ENCODE measurements at regions not wholly inside any gene's neighbourhood (a gene's known extent, or its start where the extent isn't known, plus 50 kb on each side); places are given as distances from the start of the nearest gene placed in this dataset.
A peak's percentile ranks its signal among the peaks of the same experiment; 100 is the strongest.
"Not testable (repeated sequence)": the region's sequence is repeated elsewhere in the genome, so short reads cannot be mapped to it uniquely, and the experiment has no call there.

- H3K9me3 ChIP-seq (replicated peaks; ENCODE audit: control insufficient read depth, insufficient read depth, low read length); SMC1A ChIA-PET (ENCODE audit: uncharacterized antibody, unreplicated experiment); intact Hi-C loops (cut with micrococcal nuclease; ENCODE audit: unreplicated experiment); in situ Hi-C loops (cut with MboI); H4K20me1 ChIP-seq (ENCODE audit: control insufficient read depth, insufficient read depth); H3K27ac ChIP-seq (ENCODE audit: control insufficient read depth, insufficient read depth); H3K4me1 ChIP-seq (ENCODE audit: control insufficient read depth, insufficient read depth, low read length); BruUV-seq (replicated peaks); H3K27me3 ChIP-seq (replicated peaks in 1 of 2; ENCODE audit: control insufficient read depth in 2 of 2, insufficient read depth in 2 of 2, low read length in 1 of 2); DNase-seq (ENCODE audit: low read depth, low spot score); RAD21 ChIA-PET (ENCODE audit: unreplicated experiment); H3K36me3 ChIP-seq (ENCODE audit: control insufficient read depth in 2 of 2, insufficient read depth in 2 of 2, low read length in 1 of 2); CTCF ChIA-PET; H3K4me3 ChIP-seq; H3K79me2 ChIP-seq (ENCODE audit: control insufficient read depth, insufficient read depth, low read length); FAIRE-seq; H3K4me2 ChIP-seq (ENCODE audit: control insufficient read depth, insufficient read depth); H3K9ac ChIP-seq (ENCODE audit: control insufficient read depth, insufficient read depth, low read length); POLR2A ChIA-PET; H2AFZ ChIP-seq (ENCODE audit: control insufficient read depth, low read depth, low read length): not testable (repeated sequence)
- peak; percentile 25; the same call in 2 of the 3 replicates for ATAC-seq
- WGBS (ENCODE audit: insufficient coverage, insufficient replicate concordance, low lambda C conversion rate, missing lambda C conversion rate) = 50% methylated on average over 2 of the region's 2 CpGs
Observed at GRCh38 chr6:57989520-57990080, 672.2 kb downstream of the PRIM2 start.

DNA sequence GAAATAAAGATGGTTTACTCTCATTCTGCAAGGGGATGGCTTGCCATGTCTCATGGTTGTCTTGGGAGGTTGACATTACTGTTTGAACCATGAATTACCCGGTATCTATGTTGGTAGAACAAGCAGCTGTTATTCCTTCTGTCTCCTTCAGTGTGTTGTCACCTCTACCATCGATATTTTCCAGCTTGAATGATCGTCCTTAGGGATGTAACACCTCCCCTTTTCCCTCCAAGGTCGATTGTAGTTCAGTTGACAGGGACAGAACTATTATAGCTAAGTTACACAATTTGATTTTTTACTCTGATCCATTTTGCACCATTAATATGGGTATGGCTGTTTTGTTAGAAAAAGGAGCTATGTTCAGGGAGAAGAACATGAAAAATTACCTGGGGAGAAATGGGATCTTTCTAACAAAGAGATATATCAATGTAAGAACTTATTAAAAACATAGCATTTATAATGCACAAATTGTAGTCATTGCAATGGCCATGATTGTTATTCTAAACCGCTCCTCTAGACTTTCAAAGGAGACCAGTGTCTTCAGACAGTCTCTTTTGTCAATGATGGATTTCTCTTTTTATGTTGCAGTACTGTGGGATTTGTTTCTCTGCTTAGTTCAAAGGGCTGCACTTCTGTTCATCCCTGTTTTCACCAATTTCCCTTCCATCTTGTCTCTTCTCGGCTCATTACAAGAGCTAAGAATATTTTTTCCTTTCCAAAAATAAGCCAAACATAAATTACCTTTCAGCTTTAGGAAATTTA lies 681.6 kb downstream of the PRIM2 start:
- in situ Hi-C loops (cut with MboI); H3K9ac ChIP-seq (ENCODE audit: control insufficient read depth, insufficient read depth, low read length); DNase-seq (ENCODE audit: low read depth, low spot score); H3K4me3 ChIP-seq; H3K79me2 ChIP-seq (ENCODE audit: control insufficient read depth, insufficient read depth, low read length); ATAC-seq; intact Hi-C loops (cut with micrococcal nuclease; ENCODE audit: unreplicated experiment); H3K27ac ChIP-seq (ENCODE audit: control insufficient read depth, insufficient read depth); H3K9me3 ChIP-seq (replicated peaks; ENCODE audit: control insufficient read depth, insufficient read depth, low read length); H3K4me1 ChIP-seq (ENCODE audit: control insufficient read depth, insufficient read depth, low read length); RAD21 ChIA-PET (ENCODE audit: unreplicated experiment); FAIRE-seq; SMC1A ChIA-PET (ENCODE audit: uncharacterized antibody, unreplicated experiment); H4K20me1 ChIP-seq (ENCODE audit: control insufficient read depth, insufficient read depth); CTCF ChIA-PET; H2AFZ ChIP-seq (ENCODE audit: control insufficient read depth, low read depth, low read length); H3K4me2 ChIP-seq (ENCODE audit: control insufficient read depth, insufficient read depth); H3K36me3 ChIP-seq (ENCODE audit: control insufficient read depth in 2 of 2, insufficient read depth in 2 of 2, low read length in 1 of 2); H3K27me3 ChIP-seq (replicated peaks in 1 of 2; ENCODE audit: control insufficient read depth in 2 of 2, insufficient read depth in 2 of 2, low read length in 1 of 2); BruUV-seq (replicated peaks); POLR2A ChIA-PET: not testable (repeated sequence)
- WGBS (ENCODE audit: insufficient coverage, insufficient replicate concordance, low lambda C conversion rate, missing lambda C conversion rate) = 15% methylated on average over 6 of the region's 6 CpGs

DNA sequence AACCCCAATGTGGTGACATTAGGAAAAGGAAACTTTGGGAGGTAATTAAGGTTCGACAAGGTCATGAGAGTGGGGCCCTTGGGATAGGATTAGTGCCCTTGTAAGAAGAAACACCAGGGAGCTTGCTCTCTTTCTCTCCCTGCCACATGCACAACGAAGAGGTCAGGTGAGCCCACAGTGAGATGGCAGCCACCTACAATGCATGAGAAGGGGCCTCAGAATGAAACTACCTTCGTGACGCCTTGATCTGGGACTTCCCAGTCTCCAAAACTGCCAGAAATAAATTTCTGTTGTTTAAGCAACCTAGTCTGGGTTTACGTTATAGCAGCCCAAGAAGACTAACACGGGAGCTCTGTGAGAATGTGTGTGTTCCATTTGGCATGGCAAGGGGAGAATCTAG lies 682.8 kb downstream of the PRIM2 start:
- CTCF ChIA-PET; H3K4me1 ChIP-seq (ENCODE audit: control insufficient read depth, insufficient read depth, low read length); RAD21 ChIA-PET (ENCODE audit: unreplicated experiment); H3K79me2 ChIP-seq (ENCODE audit: control insufficient read depth, insufficient read depth, low read length); H3K9ac ChIP-seq (ENCODE audit: control insufficient read depth, insufficient read depth, low read length); DNase-seq (ENCODE audit: low read depth, low spot score); H3K36me3 ChIP-seq (ENCODE audit: control insufficient read depth in 2 of 2, insufficient read depth in 2 of 2, low read length in 1 of 2); H2AFZ ChIP-seq (ENCODE audit: control insufficient read depth, low read depth, low read length); FAIRE-seq; H4K20me1 ChIP-seq (ENCODE audit: control insufficient read depth, insufficient read depth); H3K27ac ChIP-seq (ENCODE audit: control insufficient read depth, insufficient read depth); H3K4me3 ChIP-seq; H3K4me2 ChIP-seq (ENCODE audit: control insufficient read depth, insufficient read depth); in situ Hi-C loops (cut with MboI); H3K9me3 ChIP-seq (replicated peaks; ENCODE audit: control insufficient read depth, insufficient read depth, low read length); POLR2A ChIA-PET; H3K27me3 ChIP-seq (replicated peaks in 1 of 2; ENCODE audit: control insufficient read depth in 2 of 2, insufficient read depth in 2 of 2, low read length in 1 of 2); SMC1A ChIA-PET (ENCODE audit: uncharacterized antibody, unreplicated experiment); intact Hi-C loops (cut with micrococcal nuclease; ENCODE audit: unreplicated experiment); BruUV-seq (replicated peaks): not testable (repeated sequence)
- WGBS (ENCODE audit: insufficient coverage, insufficient replicate concordance, low lambda C conversion rate, missing lambda C conversion rate) = 0% methylated on average over 5 of the region's 6 CpGs
- ATAC-seq = peak; percentile 70
